ENCODE measurements at regions not wholly inside any gene's neighbourhood (a gene's known extent, or its start where the extent isn't known, plus 50 kb on each side); places are given as distances from the start of the nearest gene placed in this dataset.

DNA sequence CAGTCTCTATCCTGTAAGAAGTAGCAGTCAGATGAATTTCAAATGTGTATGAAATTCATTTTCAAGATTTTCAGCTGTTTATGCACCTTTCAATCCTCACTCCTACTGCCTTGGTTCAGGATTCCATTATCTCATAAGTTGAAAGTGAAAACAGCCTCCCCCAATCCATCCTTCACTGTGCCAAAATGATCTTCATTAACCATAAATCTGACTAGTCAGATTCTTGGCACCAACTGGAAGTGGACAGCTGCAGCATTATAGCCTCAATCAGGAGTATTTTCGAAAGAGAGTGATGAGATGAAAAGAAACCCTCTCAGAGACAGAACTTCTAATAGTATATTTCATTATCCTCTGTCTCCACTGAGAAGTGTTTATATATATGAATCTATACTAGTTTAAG is 365.3 kb upstream of the PDGFD start:
- TF ChIP-seq POLR2A (IDR thresholded peaks at IDR 0.05), result no peak
- TF ChIP-seq, protein P1, sequence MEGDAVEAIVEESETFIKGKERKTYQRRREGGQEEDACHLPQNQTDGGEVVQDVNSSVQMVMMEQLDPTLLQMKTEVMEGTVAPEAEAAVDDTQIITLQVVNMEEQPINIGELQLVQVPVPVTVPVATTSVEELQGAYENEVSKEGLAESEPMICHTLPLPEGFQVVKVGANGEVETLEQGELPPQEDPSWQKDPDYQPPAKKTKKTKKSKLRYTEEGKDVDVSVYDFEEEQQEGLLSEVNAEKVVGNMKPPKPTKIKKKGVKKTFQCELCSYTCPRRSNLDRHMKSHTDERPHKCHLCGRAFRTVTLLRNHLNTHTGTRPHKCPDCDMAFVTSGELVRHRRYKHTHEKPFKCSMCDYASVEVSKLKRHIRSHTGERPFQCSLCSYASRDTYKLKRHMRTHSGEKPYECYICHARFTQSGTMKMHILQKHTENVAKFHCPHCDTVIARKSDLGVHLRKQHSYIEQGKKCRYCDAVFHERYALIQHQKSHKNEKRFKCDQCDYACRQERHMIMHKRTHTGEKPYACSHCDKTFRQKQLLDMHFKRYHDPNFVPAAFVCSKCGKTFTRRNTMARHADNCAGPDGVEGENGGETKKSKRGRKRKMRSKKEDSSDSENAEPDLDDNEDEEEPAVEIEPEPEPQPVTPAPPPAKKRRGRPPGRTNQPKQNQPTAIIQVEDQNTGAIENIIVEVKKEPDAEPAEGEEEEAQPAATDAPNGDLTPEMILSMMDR (IDR thresholded peaks at IDR 0.05), result no peak
